GM12874 (cell line): ENCODE measurements at regions not wholly inside any gene's neighbourhood (a gene's known extent, or its start where the extent isn't known, plus 50 kb on each side); places are given as distances from the start of the nearest gene placed in this dataset.

Experiments
- CTCF ChIP-seq: IDR thresholded peaks from 2 replicates; pipeline ENCODE4 v1.5.1; 2011; ENCODE audit warnings: low read depth, mild to moderate bottlenecking, control low read depth, low read length, moderate library complexity; ENCODE audit not compliant: insufficient read depth

GRCh38 chr1:79551321-79551720 is 544.8 kb upstream of the ADGRL4 start:
- TF ChIP-seq CTCF = no peak

- no peak for TF ChIP-seq CTCF
Observed at GRCh38 chr1:79550402-79550801, 543.9 kb upstream of the ADGRL4 start.

GRCh38 chr1:79549201-79549600 is 542.7 kb upstream of the ADGRL4 start:
- no peak for TF ChIP-seq CTCF

GRCh38 chr1:79547514-79547913 is 541.0 kb upstream of the ADGRL4 start:
- no peak for TF ChIP-seq CTCF

- no peak for TF ChIP-seq CTCF
Observed at GRCh38 chr1:79543394-79543793, 536.9 kb upstream of the ADGRL4 start.

GRCh38 chr1:79539001-79539400 is 532.5 kb upstream of the ADGRL4 start:
- no peak for TF ChIP-seq CTCF

- no peak for TF ChIP-seq CTCF
Observed at GRCh38 chr1:79532555-79532954, 526.0 kb upstream of the ADGRL4 start.

- no peak for TF ChIP-seq CTCF
Observed at GRCh38 chr1:79531790-79532189, 525.3 kb upstream of the ADGRL4 start.
